ENCODE measurements at regions not wholly inside any gene's neighbourhood (a gene's known extent, or its start where the extent isn't known, plus 50 kb on each side); places are given as distances from the start of the nearest gene placed in this dataset.

DNA sequence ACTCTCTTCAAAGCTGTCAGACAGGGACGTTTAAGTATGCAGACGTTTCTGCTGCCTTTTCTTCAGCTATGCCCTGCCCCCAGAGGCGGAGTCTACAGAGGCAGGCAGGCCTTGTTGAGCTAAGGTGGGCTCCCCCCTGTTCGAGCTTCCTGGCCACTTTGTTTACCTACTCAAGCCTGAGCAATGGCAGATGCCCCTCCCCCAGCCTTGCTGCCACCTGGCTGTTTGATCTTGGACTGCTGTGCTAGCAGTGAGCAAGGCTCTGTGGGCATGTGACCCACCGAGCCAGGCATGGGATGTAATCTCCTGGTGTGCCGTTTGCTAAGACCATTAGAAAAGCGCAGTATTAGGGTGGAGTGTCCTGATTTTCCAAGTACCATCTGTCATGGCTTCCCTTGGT is 900.4 kb upstream of the MDGA2 start:
- H3K27ac ChIP-seq (ENCODE audit: low read depth, low read length): no peak overlapping the region
- H3K9me3 ChIP-seq (ENCODE audit: insufficient read depth, low read depth, low read length): peaks cover 2% of the 10 kb centered on the region
- no peak overlapping the region for H4K91ac ChIP-seq (ENCODE audit: low read depth, low read length)
- H2AFZ ChIP-seq (ENCODE audit: insufficient read depth, low read length, poor library complexity): no peak overlapping the region
- no peak overlapping the region for H4K8ac ChIP-seq (ENCODE audit: low read depth, low read length)
- H2AK5ac ChIP-seq (ENCODE audit: low read length): no peak overlapping the region
- H2BK12ac ChIP-seq (ENCODE audit: low read length): no peak overlapping the region
- no peak overlapping the region for H2BK120ac ChIP-seq (ENCODE audit: insufficient read depth, low read length, poor library complexity)
- WGBS (ENCODE audit: extremely low coverage, insufficient coverage, insufficient read length): no CpG with 5 or more reads among the region's 7 CpGs
- no peak overlapping the region for H3K4ac ChIP-seq (ENCODE audit: low read depth, low read length)
- H3K4me3 ChIP-seq (ENCODE audit: low read depth, low read length): no peak overlapping the region
- H3K36me3 ChIP-seq (ENCODE audit: control insufficient read depth in 1 of 2, insufficient read depth in 2 of 2, low read length in 2 of 2): no peaks in the 10 kb centered on the region
- H3K79me1 ChIP-seq (ENCODE audit: low read length): no peaks in the 10 kb centered on the region
- no peak for DNase-seq
- no peak overlapping the region for H3K9ac ChIP-seq (ENCODE audit: low read length)
- no peak overlapping the region for H4K12ac ChIP-seq (ENCODE audit: low read depth, low read length)
- no peak overlapping the region for H3K23ac ChIP-seq (ENCODE audit: low read length)
- H2BK5ac ChIP-seq (ENCODE audit: low read depth, low read length, poor library complexity): no peak overlapping the region
- H3K18ac ChIP-seq (ENCODE audit: low read length): no peak overlapping the region
- H3K14ac ChIP-seq (ENCODE audit: low read length): no peak overlapping the region
- H3K4me1 ChIP-seq (ENCODE audit: control insufficient read depth in 1 of 2, insufficient read depth in 2 of 2, low read length in 2 of 2): no peaks in the 10 kb centered on the region
- no peaks in the 10 kb centered on the region for H3K79me2 ChIP-seq (ENCODE audit: control insufficient read depth, insufficient read depth, low read length, poor library complexity)
- no peaks in the 10 kb centered on the region for H3K27me3 ChIP-seq (ENCODE audit: insufficient read depth, low read length)
- no peak overlapping the region for H3K4me2 ChIP-seq (ENCODE audit: low read length)

GRCh38 chr14:48568688-48569087 is 893.3 kb upstream of the MDGA2 start:
- Histone ChIP-seq H3K23ac (ENCODE audit: low read length) (no peak overlapping the region), H2AFZ (ENCODE audit: insufficient read depth, low read length, poor library complexity) (no peak overlapping the region), H2AK5ac (ENCODE audit: low read length) (no peak overlapping the region), H2BK12ac (ENCODE audit: low read length) (no peak overlapping the region), H4K12ac (ENCODE audit: low read depth, low read length) (no peak overlapping the region), H3K18ac (ENCODE audit: low read length) (no peak overlapping the region), H3K9ac (ENCODE audit: low read length) (no peak overlapping the region), H3K4me2 (ENCODE audit: low read length) (no peak overlapping the region), H4K91ac (ENCODE audit: low read depth, low read length) (no peak overlapping the region), H3K4me1 (ENCODE audit: control insufficient read depth in 1 of 2, insufficient read depth in 2 of 2, low read length in 2 of 2) (peaks cover 0 to 1% of the 10 kb centered on the region in 2 experiments), H3K79me2 (ENCODE audit: control insufficient read depth, insufficient read depth, low read length, poor library complexity) (no peaks in the 10 kb centered on the region), H4K8ac (ENCODE audit: low read depth, low read length) (no peak overlapping the region), H3K79me1 (ENCODE audit: low read length) (peaks cover 12% of the 10 kb centered on the region), H2BK5ac (ENCODE audit: low read depth, low read length, poor library complexity) (no peak overlapping the region), H3K27ac (ENCODE audit: low read depth, low read length) (no peak overlapping the region), H3K14ac (ENCODE audit: low read length) (no peak overlapping the region), H3K4ac (ENCODE audit: low read depth, low read length) (no peak overlapping the region), H3K4me3 (ENCODE audit: low read depth, low read length) (no peak overlapping the region), H3K27me3 (ENCODE audit: insufficient read depth, low read length) (no peaks in the 10 kb centered on the region), H3K36me3 (ENCODE audit: control insufficient read depth in 1 of 2, insufficient read depth in 2 of 2, low read length in 2 of 2) (peaks cover 0 to 2% of the 10 kb centered on the region in 2 experiments), H2BK120ac (ENCODE audit: insufficient read depth, low read length, poor library complexity) (no peak overlapping the region), H3K9me3 (ENCODE audit: insufficient read depth, low read depth, low read length) (no peaks in the 10 kb centered on the region)
- DNase-seq: peak in 1 of 2 donors; percentile 31
- WGBS (ENCODE audit: extremely low coverage, insufficient coverage, insufficient read length): no CpG with 5 or more reads among the region's 2 CpGs

DNA sequence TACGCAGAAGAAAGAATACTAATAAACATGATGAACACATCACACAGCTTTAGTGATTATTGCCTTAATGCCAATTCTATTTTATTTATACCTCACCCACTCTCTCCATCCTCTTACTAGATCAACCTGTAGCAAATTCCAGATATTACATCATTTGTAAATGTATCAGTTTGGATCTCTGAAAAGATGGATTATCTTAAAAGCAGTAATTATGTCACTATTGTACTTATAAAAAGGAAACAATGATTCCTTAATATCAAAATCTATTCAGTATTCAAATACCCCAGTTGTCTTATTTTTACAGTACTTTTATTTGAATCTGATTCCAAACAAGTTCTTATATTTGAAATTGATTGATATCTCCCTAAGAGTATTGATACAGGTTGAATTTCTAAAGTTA is 892.8 kb upstream of the MDGA2 start:
- Histone ChIP-seq H4K91ac (ENCODE audit: low read depth, low read length) (no peak overlapping the region), H3K36me3 (ENCODE audit: control insufficient read depth in 1 of 2, insufficient read depth in 2 of 2, low read length in 2 of 2) (peaks cover 0 to 2% of the 10 kb centered on the region in 2 experiments)
- DNase-seq: no peak

GRCh38 chr14:48563489-48563888 is 888.1 kb upstream of the MDGA2 start:
- Histone ChIP-seq H3K79me1 (ENCODE audit: low read length) (peaks cover 25% of the 10 kb centered on the region), H3K4me2 (ENCODE audit: low read length) (no peak overlapping the region), H4K8ac (ENCODE audit: low read depth, low read length) (no peak overlapping the region), H2AK5ac (ENCODE audit: low read length) (no peak overlapping the region), H2BK120ac (ENCODE audit: insufficient read depth, low read length, poor library complexity) (no peak overlapping the region), H3K9me3 (ENCODE audit: insufficient read depth, low read depth, low read length) (peaks cover 3% of the 10 kb centered on the region), H2BK5ac (ENCODE audit: low read depth, low read length, poor library complexity) (no peak overlapping the region), H3K36me3 (ENCODE audit: control insufficient read depth in 1 of 2, insufficient read depth in 2 of 2, low read length in 2 of 2) (peaks cover 3 to 4% of the 10 kb centered on the region in 2 experiments), H3K18ac (ENCODE audit: low read length) (no peak overlapping the region), H3K27ac (ENCODE audit: low read depth, low read length) (no peak overlapping the region), H2BK12ac (ENCODE audit: low read length) (peak overlapping the region; percentile 76), H3K4me3 (ENCODE audit: low read depth, low read length) (no peak overlapping the region), H3K4me1 (ENCODE audit: control insufficient read depth in 1 of 2, insufficient read depth in 2 of 2, low read length in 2 of 2) (peaks cover 8 to 10% of the 10 kb centered on the region in 2 experiments), H3K4ac (ENCODE audit: low read depth, low read length) (no peak overlapping the region), H3K9ac (ENCODE audit: low read length) (no peak overlapping the region), H2AFZ (ENCODE audit: insufficient read depth, low read length, poor library complexity) (no peak overlapping the region), H3K79me2 (ENCODE audit: control insufficient read depth, insufficient read depth, low read length, poor library complexity) (peaks cover 5% of the 10 kb centered on the region), H3K14ac (ENCODE audit: low read length) (no peak overlapping the region), H4K91ac (ENCODE audit: low read depth, low read length) (peak overlapping the region; percentile 76), H4K12ac (ENCODE audit: low read depth, low read length) (no peak overlapping the region), H3K23ac (ENCODE audit: low read length) (no peak overlapping the region), H3K27me3 (ENCODE audit: insufficient read depth, low read length) (no peaks in the 10 kb centered on the region)
- no CpG with 5 or more reads among the region's 3 CpGs for WGBS (ENCODE audit: extremely low coverage, insufficient coverage, insufficient read length)
- DNase-seq: peak; percentile 40 to 74

More for the DNA sequence above, 892.8 kb upstream of the MDGA2 start:
- Histone ChIP-seq H3K14ac (ENCODE audit: low read length) (no peak overlapping the region), H2BK5ac (ENCODE audit: low read depth, low read length, poor library complexity) (no peak overlapping the region), H3K4me1 (ENCODE audit: control insufficient read depth in 1 of 2, insufficient read depth in 2 of 2, low read length in 2 of 2) (peaks cover 0 to 1% of the 10 kb centered on the region in 2 experiments), H3K27me3 (ENCODE audit: insufficient read depth, low read length) (no peaks in the 10 kb centered on the region), H2AFZ (ENCODE audit: insufficient read depth, low read length, poor library complexity) (no peak overlapping the region), H3K79me1 (ENCODE audit: low read length) (peaks cover 12% of the 10 kb centered on the region), H2BK12ac (ENCODE audit: low read length) (no peak overlapping the region), H3K9me3 (ENCODE audit: insufficient read depth, low read depth, low read length) (peaks cover 3% of the 10 kb centered on the region), H3K18ac (ENCODE audit: low read length) (no peak overlapping the region), H4K8ac (ENCODE audit: low read depth, low read length) (no peak overlapping the region), H3K79me2 (ENCODE audit: control insufficient read depth, insufficient read depth, low read length, poor library complexity) (no peaks in the 10 kb centered on the region), H3K4me3 (ENCODE audit: low read depth, low read length) (no peak overlapping the region), H3K23ac (ENCODE audit: low read length) (no peak overlapping the region), H3K4ac (ENCODE audit: low read depth, low read length) (no peak overlapping the region), H2AK5ac (ENCODE audit: low read length) (no peak overlapping the region), H3K4me2 (ENCODE audit: low read length) (no peak overlapping the region), H2BK120ac (ENCODE audit: insufficient read depth, low read length, poor library complexity) (no peak overlapping the region), H3K27ac (ENCODE audit: low read depth, low read length) (no peak overlapping the region), H3K9ac (ENCODE audit: low read length) (no peak overlapping the region), H4K12ac (ENCODE audit: low read depth, low read length) (no peak overlapping the region)
- WGBS (ENCODE audit: extremely low coverage, insufficient coverage, insufficient read length): no CpG with 5 or more reads among the region's 1 CpG
